Transverse colon (tissue), 4 donors: ENCODE measurements at regions not wholly inside any gene's neighbourhood (a gene's known extent, or its start where the extent isn't known, plus 50 kb on each side); places are given as distances from the start of the nearest gene placed in this dataset.
A peak's percentile ranks its signal among the peaks of the same experiment; 100 is the strongest.

ENCODE experiments used
- DNase-seq: peaks from one replicate; pipeline ENCODE4 v3.0.0-alpha.2; 2019
- H3K27ac ChIP-seq, 4 donors: fragments of 200-600 bp; sonication (generic); 2 replicates each; pipeline ENCODE4 v1.5.1; 2016 to 2018; ENCODE audit warnings: inconsistent platforms in 4 of 4
- H3K27me3 ChIP-seq: fragments of 200-600 bp; sonication (generic); 2 replicates; pipeline ENCODE4 v1.5.1; 2017; ENCODE audit warnings: inconsistent platforms
- H3K36me3 ChIP-seq, 4 donors: fragments of 200-600 bp; sonication (generic); 2 replicates each; pipeline ENCODE4 v1.5.1; 2017 to 2019; ENCODE audit warnings: inconsistent platforms in 4 of 4
- H3K4me1 ChIP-seq, 4 donors: fragments of 200-600 bp; sonication (generic); 2 replicates each; pipeline ENCODE4 v1.5.1; 2017 to 2020; ENCODE audit warnings: inconsistent platforms in 4 of 4
- H3K4me3 ChIP-seq, 4 donors: fragments of 200-600 bp; sonication (generic); 1 replicate in 1 of 4; 2 replicates in 3 of 4; pipeline versions ENCODE4 v1.5.1 to v1.6.1; 2017 to 2019; ENCODE audit warnings: inconsistent platforms in 4 of 4
- H3K9me3 ChIP-seq, 2 donors: fragments of 200-600 bp; sonication (generic); 2 replicates each; pipeline ENCODE4 v1.5.1; 2017 to 2019; ENCODE audit warnings: inconsistent platforms in 2 of 2
- EP300 ChIP-seq: sonication (generic); formaldehyde crosslinking; IDR thresholded peaks from one replicate; pipeline ENCODE4 v1.6.1; 2017; ENCODE audit warnings: antibody characterized with exemption, low read depth
- POLR2A ChIP-seq: fragments of 450-650 bp; IDR thresholded peaks from one replicate; pipeline ENCODE4 v1.6.1; 2016; ENCODE audit warnings: antibody characterized with exemption, mild to moderate bottlenecking, moderate library complexity
- POLR2AphosphoS5 ChIP-seq, 3 donors: sonication (generic); formaldehyde crosslinking; IDR thresholded peaks; one replicate each; pipeline ENCODE4 v1.6.1; 2016; ENCODE audit warnings: antibody characterized with exemption in 3 of 3
- WGBS, 2 donors: methylation state at CpG; one replicate each; pipeline ENCODE4 v1.1.5; 2018; ENCODE audit warnings: low coverage in 1 of 2; 5-methylcytosine and 5-hydroxymethylcytosine counted together
- in situ Hi-C, 4 donors: fragments of 200-750 bp; cut with MboI; loops; one replicate each; pipeline versions ENCODE4 v1.15.0 to v1.15.1; 2017; ENCODE audit warnings: low sequenced_read_pairs in 3 of 4, low pct_ligation_motif_present in 1 of 4, low pct_unique_long_range_greater_than_20kb in 1 of 4
- intact Hi-C: fragments of 100-400 bp; cut with DNase I; formaldehyde crosslinking; loops from one replicate; pipeline ENCODE4 v1.15.1; 2023; ENCODE audit warnings: low total_unique reads
- TF ChIP-seq, protein P1 (sequence below), 5 experiments: fragments of 200-600 bp in 3 of 5; fragments of 450-650 bp in 2 of 5; sonication (generic) in 3 of 5; IDR thresholded peaks; 1 replicate in 2 of 5; 2 replicates in 3 of 5; pipeline ENCODE4 v1.5.1; 2016 to 2017; ENCODE audit warnings: antibody characterized with exemption in 5 of 5, inconsistent platforms in 3 of 5, mild to moderate bottlenecking in 2 of 5, moderate library complexity in 1 of 5

DNA sequence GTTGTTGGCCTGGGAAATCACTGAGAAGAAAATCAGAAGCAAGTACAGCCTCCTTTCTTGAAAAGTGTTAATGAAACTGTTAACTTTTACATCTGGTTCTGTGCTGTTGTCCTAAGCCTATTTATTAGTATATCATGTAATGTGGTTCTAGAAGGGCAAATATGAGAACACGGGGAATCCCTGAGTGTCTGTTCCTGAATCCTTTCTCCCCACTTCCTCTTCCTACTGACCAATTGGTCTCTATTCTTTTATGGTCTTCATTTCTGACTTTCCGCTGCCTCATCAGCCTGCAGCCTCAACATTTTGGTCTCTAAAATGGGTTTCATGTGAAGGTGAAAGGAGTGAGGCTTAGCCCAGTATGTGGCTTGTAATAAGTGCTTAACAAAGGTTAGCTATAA is 159.9 kb upstream of the MAMLD1 start:
- no peak for TF ChIP-seq POLR2AphosphoS5 (IDR thresholded peaks at IDR 0.05)
- no peak for TF ChIP-seq POLR2A
- TF ChIP-seq EP300 = no peak
- H3K4me3 ChIP-seq = no peak overlapping the region
- in situ Hi-C loops = loop anchor here in 1 of 4 donors (25.0 kb wide), 1 partner anchor 109 kb away; no protein-coding TSS in a partner anchor
- H3K27me3 ChIP-seq = no peaks in the 10 kb centered on the region
- H3K4me1 ChIP-seq = no peaks in the 10 kb centered on the region
- H3K9me3 ChIP-seq = no peaks in the 10 kb centered on the region
- H3K27ac ChIP-seq = no peak overlapping the region
- 67 to 83% methylated on average over 1 to 2 of the region's 2 CpGs for WGBS, 2 donors
- no peak for DNase-seq
- intact Hi-C loops = no loop called here
- no peaks in the 10 kb centered on the region for H3K36me3 ChIP-seq

- Histone ChIP-seq H3K36me3 (no peaks in the 10 kb centered on the region), H3K4me1 (no peaks in the 10 kb centered on the region), H3K27ac (no peak overlapping the region), H3K27me3 (no peaks in the 10 kb centered on the region), H3K9me3 (no peaks in the 10 kb centered on the region), H3K4me3 (no peak overlapping the region)
- intact Hi-C loops (no loop called here), in situ Hi-C loops (loop anchor here in 1 of 4 donors (25.0 kb wide), 1 partner anchor 107 kb away; no protein-coding TSS in a partner anchor)
- WGBS, 2 donors = 83% methylated on average over 2 of the region's 2 CpGs; no CpG with 5 or more reads in 1 of the 2 donors
- no peak for DNase-seq
- TF ChIP-seq POLR2A (no peak), EP300 (peak; percentile 20)
These were observed 158.1 kb upstream of the MAMLD1 start for GRCh38 chrX:150205011-150205410.

GRCh38 chrX:150207733-150208132 is 155.4 kb upstream of the MAMLD1 start:
- in situ Hi-C loops = loop anchor here in 1 of 4 donors (25.0 kb wide), 1 partner anchor 105 kb away; no protein-coding TSS in a partner anchor

GRCh38 chrX:150211988-150212387 is 151.1 kb upstream of the MAMLD1 start:
- Histone ChIP-seq H3K27me3 (no peaks in the 10 kb centered on the region), H3K27ac (no peak overlapping the region), H3K9me3 (no peaks in the 10 kb centered on the region), H3K4me1 (no peaks in the 10 kb centered on the region), H3K36me3 (no peaks in the 10 kb centered on the region), H3K4me3 (no peak overlapping the region)
- WGBS, 2 donors = 79 to 80% methylated on average over 1 to 6 of the region's 6 CpGs
- no peak for TF ChIP-seq POLR2AphosphoS5 (IDR thresholded peaks at IDR 0.05)
- no peak for TF ChIP-seq EP300
- no peak for TF ChIP-seq POLR2A
- TF ChIP-seq, protein P1, sequence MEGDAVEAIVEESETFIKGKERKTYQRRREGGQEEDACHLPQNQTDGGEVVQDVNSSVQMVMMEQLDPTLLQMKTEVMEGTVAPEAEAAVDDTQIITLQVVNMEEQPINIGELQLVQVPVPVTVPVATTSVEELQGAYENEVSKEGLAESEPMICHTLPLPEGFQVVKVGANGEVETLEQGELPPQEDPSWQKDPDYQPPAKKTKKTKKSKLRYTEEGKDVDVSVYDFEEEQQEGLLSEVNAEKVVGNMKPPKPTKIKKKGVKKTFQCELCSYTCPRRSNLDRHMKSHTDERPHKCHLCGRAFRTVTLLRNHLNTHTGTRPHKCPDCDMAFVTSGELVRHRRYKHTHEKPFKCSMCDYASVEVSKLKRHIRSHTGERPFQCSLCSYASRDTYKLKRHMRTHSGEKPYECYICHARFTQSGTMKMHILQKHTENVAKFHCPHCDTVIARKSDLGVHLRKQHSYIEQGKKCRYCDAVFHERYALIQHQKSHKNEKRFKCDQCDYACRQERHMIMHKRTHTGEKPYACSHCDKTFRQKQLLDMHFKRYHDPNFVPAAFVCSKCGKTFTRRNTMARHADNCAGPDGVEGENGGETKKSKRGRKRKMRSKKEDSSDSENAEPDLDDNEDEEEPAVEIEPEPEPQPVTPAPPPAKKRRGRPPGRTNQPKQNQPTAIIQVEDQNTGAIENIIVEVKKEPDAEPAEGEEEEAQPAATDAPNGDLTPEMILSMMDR (IDR thresholded peaks at IDR 0.05) = no peak
- in situ Hi-C loops = loop anchor here in 1 of 4 donors (25.0 kb wide), 1 partner anchor 100 kb away; no protein-coding TSS in a partner anchor
- intact Hi-C loops = no loop called here
- DNase-seq = no peak

More at GRCh38 chrX:150207733-150208132, 155.4 kb upstream of the MAMLD1 start:
- 82% methylated on average over 1 of the region's 1 CpG; no CpG with 5 or more reads in 1 of the 2 donors for WGBS, 2 donors
- Histone ChIP-seq H3K27ac (no peak overlapping the region), H3K4me1 (no peaks in the 10 kb centered on the region), H3K27me3 (no peaks in the 10 kb centered on the region), H3K9me3 (no peaks in the 10 kb centered on the region), H3K36me3 (no peaks in the 10 kb centered on the region), H3K4me3 (no peak overlapping the region)
- TF ChIP-seq, protein P1 (IDR thresholded peaks at IDR 0.05) = no peak
- TF ChIP-seq POLR2AphosphoS5 (IDR thresholded peaks at IDR 0.05) (no peak), EP300 (no peak), POLR2A (no peak)
- DNase-seq = no peak
- intact Hi-C loops = no loop called here

GRCh38 chrX:150212672-150213480 is 150.2 kb upstream of the MAMLD1 start:
- H3K27me3 ChIP-seq = no peaks in the 10 kb centered on the region
- no peaks in the 10 kb centered on the region for H3K4me1 ChIP-seq
- 63 to 80% methylated on average over 1 to 6 of the region's 6 CpGs for WGBS, 2 donors
- no peak for DNase-seq
- intact Hi-C loops = no loop called here
- in situ Hi-C loops = loop anchor here in 1 of 4 donors (25.0 kb wide), 1 partner anchor 99 kb away; no protein-coding TSS in a partner anchor
- TF ChIP-seq EP300 (no peak), POLR2AphosphoS5 (IDR thresholded peaks at IDR 0.05) (no peak), POLR2A (no peak)
- TF ChIP-seq, protein P1 (IDR thresholded peaks at IDR 0.05) = no peak
- no peak overlapping the region for H3K4me3 ChIP-seq
- no peak overlapping the region for H3K27ac ChIP-seq
- H3K36me3 ChIP-seq = no peaks in the 10 kb centered on the region
- H3K9me3 ChIP-seq = no peaks in the 10 kb centered on the region
